ENCODE measurements at regions not wholly inside any gene's neighbourhood (a gene's known extent, or its start where the extent isn't known, plus 50 kb on each side); places are given as distances from the start of the nearest gene placed in this dataset.

DNA sequence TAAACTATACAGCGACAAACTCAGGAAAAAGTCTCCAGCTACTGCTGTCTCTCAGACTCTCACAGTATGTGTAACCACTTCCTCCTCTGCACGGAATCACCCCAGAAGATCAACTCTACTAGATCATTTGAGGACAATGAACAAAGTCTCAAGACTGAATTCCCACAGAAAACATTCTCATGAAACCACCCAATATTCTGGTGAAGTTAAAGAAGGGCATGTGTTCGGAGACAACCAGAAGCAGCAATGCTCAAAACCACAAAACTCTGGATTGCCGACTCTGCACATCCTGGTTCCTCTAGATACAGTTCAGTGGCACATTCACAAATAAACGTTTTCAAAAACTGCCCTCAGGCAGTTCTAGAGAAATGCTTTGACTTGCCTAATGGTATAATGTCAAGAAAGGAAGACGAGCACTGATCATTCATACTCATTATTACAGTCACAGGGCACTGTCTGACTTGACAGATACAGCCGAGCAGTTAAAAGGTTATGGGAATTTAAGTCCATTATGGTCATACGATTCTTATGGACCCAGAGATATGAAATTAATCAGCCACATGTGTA lies 91.9 kb upstream of the STK17B start:
- H3K27ac ChIP-seq (ENCODE audit: low read length), result peak overlapping the region; percentile 83
- H3K36me3 ChIP-seq (ENCODE audit: control insufficient read depth, insufficient read depth, low read length), result no peaks in the 10 kb centered on the region
- Mint-ChIP-seq H3K4me3 (peak overlapping the region; percentile 83), H3K9me3 (no peaks in the 10 kb centered on the region), H3K27ac (peak overlapping the region; percentile 90 to 92), H3K36me3 (no peaks in the 10 kb centered on the region), H3K27me3 (ENCODE audit: low read depth in 2 of 2) (no peaks in the 10 kb centered on the region), H3K4me1 (peaks cover 40 to 41% of the 10 kb centered on the region in 2 donors)
- H3K9me3 ChIP-seq (ENCODE audit: control insufficient read depth, insufficient read depth, low read length), result no peaks in the 10 kb centered on the region
- DNase-seq (peak in 1 of 2 donors; percentile 86), ATAC-seq (peak; percentile 94 to 99 (median 95))
- H3K4me1 ChIP-seq (ENCODE audit: control insufficient read depth, insufficient read depth, low read length), result peaks cover 11% of the 10 kb centered on the region
- TF ChIP-seq, protein P1, sequence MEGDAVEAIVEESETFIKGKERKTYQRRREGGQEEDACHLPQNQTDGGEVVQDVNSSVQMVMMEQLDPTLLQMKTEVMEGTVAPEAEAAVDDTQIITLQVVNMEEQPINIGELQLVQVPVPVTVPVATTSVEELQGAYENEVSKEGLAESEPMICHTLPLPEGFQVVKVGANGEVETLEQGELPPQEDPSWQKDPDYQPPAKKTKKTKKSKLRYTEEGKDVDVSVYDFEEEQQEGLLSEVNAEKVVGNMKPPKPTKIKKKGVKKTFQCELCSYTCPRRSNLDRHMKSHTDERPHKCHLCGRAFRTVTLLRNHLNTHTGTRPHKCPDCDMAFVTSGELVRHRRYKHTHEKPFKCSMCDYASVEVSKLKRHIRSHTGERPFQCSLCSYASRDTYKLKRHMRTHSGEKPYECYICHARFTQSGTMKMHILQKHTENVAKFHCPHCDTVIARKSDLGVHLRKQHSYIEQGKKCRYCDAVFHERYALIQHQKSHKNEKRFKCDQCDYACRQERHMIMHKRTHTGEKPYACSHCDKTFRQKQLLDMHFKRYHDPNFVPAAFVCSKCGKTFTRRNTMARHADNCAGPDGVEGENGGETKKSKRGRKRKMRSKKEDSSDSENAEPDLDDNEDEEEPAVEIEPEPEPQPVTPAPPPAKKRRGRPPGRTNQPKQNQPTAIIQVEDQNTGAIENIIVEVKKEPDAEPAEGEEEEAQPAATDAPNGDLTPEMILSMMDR (IDR thresholded peaks at IDR 0.05), result no peak
- no peaks in the 10 kb centered on the region for H3K27me3 ChIP-seq (ENCODE audit: control insufficient read depth, insufficient read depth, low read length)
- no peak overlapping the region for H3K4me3 ChIP-seq (ENCODE audit: low read length)
- 11% methylated on average over 6 of the region's 8 CpGs for WGBS (ENCODE audit: insufficient coverage)
- intact Hi-C loops (cut with micrococcal nuclease), result loop anchor here (2.0 to 5.0 kb wide), 3 partner anchors 22 to 96 kb away; no protein-coding TSS in a partner anchor

DNA sequence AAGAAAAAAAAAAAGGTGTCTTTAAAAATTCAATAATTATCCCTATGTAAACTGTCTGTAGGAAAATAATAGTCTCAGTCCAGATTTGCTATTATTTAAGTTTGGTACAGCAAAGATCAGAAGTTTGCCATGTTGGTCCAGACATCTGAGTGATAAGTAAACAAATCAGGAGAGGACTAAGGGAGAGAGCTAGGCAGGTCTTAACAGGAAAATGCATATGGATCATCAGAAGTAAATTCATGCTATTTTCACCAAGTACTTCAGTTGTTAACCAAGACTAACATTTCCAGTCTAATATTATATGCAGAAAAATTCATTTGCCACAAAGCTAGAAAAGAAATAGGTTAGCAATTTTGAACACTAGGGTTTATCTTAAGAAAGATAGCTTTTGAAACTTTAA lies 95.0 kb upstream of the STK17B start:
- Histone ChIP-seq H3K4me3 (ENCODE audit: low read length) (no peak overlapping the region), H3K36me3 (ENCODE audit: control insufficient read depth, insufficient read depth, low read length) (no peaks in the 10 kb centered on the region), H3K27me3 (ENCODE audit: control insufficient read depth, insufficient read depth, low read length) (no peaks in the 10 kb centered on the region), H3K9me3 (ENCODE audit: control insufficient read depth, insufficient read depth, low read length) (no peaks in the 10 kb centered on the region), H3K4me1 (ENCODE audit: control insufficient read depth, insufficient read depth, low read length) (peaks cover 15% of the 10 kb centered on the region), H3K27ac (ENCODE audit: low read length) (no peak overlapping the region)
- intact Hi-C loops (cut with micrococcal nuclease), result no loop called here
- H3K9me3 Mint-ChIP-seq, result no peaks in the 10 kb centered on the region
- H3K4me3 Mint-ChIP-seq, result no peak overlapping the region
- TF ChIP-seq, protein P1 (IDR thresholded peaks at IDR 0.05), result no peak
- no peaks in the 10 kb centered on the region for H3K36me3 Mint-ChIP-seq
- no peak for ATAC-seq
- no peak overlapping the region for H3K27ac Mint-ChIP-seq
- no peaks in the 10 kb centered on the region for H3K27me3 Mint-ChIP-seq (ENCODE audit: low read depth in 2 of 2)
- peaks cover 30 to 46% of the 10 kb centered on the region in 2 donors for H3K4me1 Mint-ChIP-seq
- DNase-seq, result no peak

DNA sequence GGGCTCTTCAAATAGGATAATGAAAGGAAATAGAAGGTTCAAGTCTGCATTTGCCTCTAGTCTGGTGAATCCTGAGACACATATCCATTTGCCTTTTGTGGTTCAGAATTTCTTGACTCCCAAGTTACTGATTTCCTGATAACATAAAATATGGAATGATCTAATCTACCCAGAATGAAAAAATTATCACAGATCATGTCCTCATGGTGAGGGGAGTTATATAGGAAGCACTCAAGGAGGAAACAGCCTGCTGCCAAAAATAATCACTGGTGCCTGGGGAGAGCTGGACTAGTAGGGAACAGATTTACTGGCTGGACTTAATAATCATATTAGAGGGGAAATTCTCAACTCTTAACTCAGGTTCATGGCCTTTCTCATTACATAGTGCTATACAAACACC lies 95.5 kb upstream of the STK17B start:
- H3K4me3 ChIP-seq (ENCODE audit: low read length), result no peak overlapping the region
- Mint-ChIP-seq H3K36me3 (no peaks in the 10 kb centered on the region), H3K4me3 (no peak overlapping the region), H3K27me3 (ENCODE audit: low read depth in 2 of 2) (no peaks in the 10 kb centered on the region), H3K27ac (no peak overlapping the region), H3K4me1 (peaks cover 30 to 46% of the 10 kb centered on the region in 2 donors), H3K9me3 (no peaks in the 10 kb centered on the region)
- no peak for ATAC-seq
- no peaks in the 10 kb centered on the region for H3K36me3 ChIP-seq (ENCODE audit: control insufficient read depth, insufficient read depth, low read length)
- DNase-seq, result no peak
- H3K27ac ChIP-seq (ENCODE audit: low read length), result no peak overlapping the region
- no peaks in the 10 kb centered on the region for H3K27me3 ChIP-seq (ENCODE audit: control insufficient read depth, insufficient read depth, low read length)
- no peaks in the 10 kb centered on the region for H3K9me3 ChIP-seq (ENCODE audit: control insufficient read depth, insufficient read depth, low read length)
- TF ChIP-seq, protein P1 (IDR thresholded peaks at IDR 0.05), result no peak
- peaks cover 15% of the 10 kb centered on the region for H3K4me1 ChIP-seq (ENCODE audit: control insufficient read depth, insufficient read depth, low read length)
- intact Hi-C loops (cut with micrococcal nuclease), result no loop called here

DNA sequence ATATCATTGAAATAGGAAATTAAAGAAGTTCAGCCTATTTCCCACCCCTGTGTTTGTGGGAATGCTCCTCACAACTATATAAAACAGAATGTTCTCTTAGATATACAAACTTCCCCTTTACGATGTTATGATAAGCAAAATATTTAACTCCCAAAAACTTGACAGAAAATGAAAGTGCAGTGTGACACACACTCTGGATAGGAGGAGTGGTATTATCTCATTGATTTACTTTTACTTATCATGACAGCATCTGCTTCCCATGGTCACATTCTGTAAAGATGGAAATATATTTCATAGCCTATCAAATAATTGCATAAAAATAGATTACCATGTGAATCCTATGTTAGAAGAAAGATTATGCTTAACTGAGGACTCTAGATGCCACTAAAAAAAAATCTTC lies 96.6 kb upstream of the STK17B start:
- TF ChIP-seq, protein P1 (IDR thresholded peaks at IDR 0.05), result no peak
- no peaks in the 10 kb centered on the region for H3K27me3 ChIP-seq (ENCODE audit: control insufficient read depth, insufficient read depth, low read length)
- peak overlapping the region; percentile 48 for H3K4me3 Mint-ChIP-seq
- H3K36me3 ChIP-seq (ENCODE audit: control insufficient read depth, insufficient read depth, low read length), result no peaks in the 10 kb centered on the region
- H3K9me3 ChIP-seq (ENCODE audit: control insufficient read depth, insufficient read depth, low read length), result no peaks in the 10 kb centered on the region
- no CpG with 5 or more reads among the region's 1 CpG for WGBS (ENCODE audit: insufficient coverage)
- DNase-seq, result peak in 1 of 2 donors; percentile 43
- no peak overlapping the region for H3K4me3 ChIP-seq (ENCODE audit: low read length)
- H3K9me3 Mint-ChIP-seq, result no peaks in the 10 kb centered on the region
- intact Hi-C loops (cut with micrococcal nuclease), result no loop called here
- H3K27ac ChIP-seq (ENCODE audit: low read length), result peak overlapping the region; percentile 62
- ATAC-seq, result peak in 1 of 3 donors; percentile 14
- peak overlapping the region; percentile 47 to 75 for H3K27ac Mint-ChIP-seq
- H3K4me1 Mint-ChIP-seq, result peaks cover 22 to 37% of the 10 kb centered on the region in 2 donors
- no peaks in the 10 kb centered on the region for H3K36me3 Mint-ChIP-seq
- H3K27me3 Mint-ChIP-seq (ENCODE audit: low read depth in 2 of 2), result no peaks in the 10 kb centered on the region
- H3K4me1 ChIP-seq (ENCODE audit: control insufficient read depth, insufficient read depth, low read length), result peaks cover 9% of the 10 kb centered on the region
